Sigmoid colon (tissue), 6 donors: ENCODE measurements at regions not wholly inside any gene's neighbourhood (a gene's known extent, or its start where the extent isn't known, plus 50 kb on each side); places are given as distances from the start of the nearest gene placed in this dataset.

Experiments
- DNase-seq: peaks from one replicate; pipeline ENCODE4 v3.0.0-alpha.2; 2019
- H3K27ac ChIP-seq, 4 donors: fragments of 200-600 bp; sonication (generic); one replicate each; pipeline ENCODE4 v1.5.1; 2016 to 2019; ENCODE audit warnings: mild to moderate bottlenecking in 1 of 4
- H3K27me3 ChIP-seq, 3 donors: fragments of 200-600 bp; sonication (generic); one replicate each; pipeline ENCODE4 v1.5.1; 2019; ENCODE audit warnings: mild to moderate bottlenecking in 1 of 3
- H3K36me3 ChIP-seq, 4 donors: fragments of 200-600 bp; sonication (generic); one replicate each; pipeline ENCODE4 v1.5.1; 2016 to 2019
- H3K4me1 ChIP-seq, 4 donors: fragments of 200-600 bp; sonication (generic); one replicate each; pipeline ENCODE4 v1.5.1; 2017 to 2019
- H3K4me3 ChIP-seq, 4 donors: fragments of 200-600 bp; sonication (generic); one replicate each; pipeline ENCODE4 v1.5.1; 2017 to 2019; ENCODE audit warnings: mild to moderate bottlenecking in 2 of 4, moderate library complexity in 1 of 4
- H3K9me3 ChIP-seq, 4 donors: fragments of 200-600 bp in 3 of 4; sonication (generic) in 3 of 4; one replicate each; pipeline versions ENCODE4 v1.5.1 to v1.6.1; 2013 to 2019
- EP300 ChIP-seq, 4 donors: sonication (generic); formaldehyde crosslinking; IDR thresholded peaks; one replicate each; pipeline ENCODE4 v1.6.1; 2017; ENCODE audit warnings: antibody characterized with exemption in 4 of 4
- POLR2A ChIP-seq, 2 donors: fragments of 450-650 bp; IDR thresholded peaks; one replicate each; pipeline ENCODE4 v1.6.1; 2016; ENCODE audit warnings: antibody characterized with exemption in 2 of 2, mild to moderate bottlenecking in 2 of 2, moderate library complexity in 2 of 2
- POLR2AphosphoS5 ChIP-seq, 4 donors: sonication (generic); formaldehyde crosslinking; IDR thresholded peaks; one replicate each; pipeline ENCODE4 v1.6.1; 2017; ENCODE audit warnings: antibody characterized with exemption in 4 of 4
- WGBS, 2 donors: extraction: QIAGEN DNeasy Blood & Tissue Kit; methylation state at CpG; one replicate each; pipeline ENCODE4 v1.1.7; 2013; 5-methylcytosine and 5-hydroxymethylcytosine counted together
- intact Hi-C: fragments of 100-400 bp; cut with DNase I; formaldehyde crosslinking; loops from one replicate; pipeline ENCODE4 v1.15.1; 2023
- TF ChIP-seq, protein P1 (sequence below), 4 experiments: fragments of 450-650 bp in 3 of 4; fragments of 200-600 bp in 1 of 4; IDR thresholded peaks; one replicate each; pipeline ENCODE4 v1.5.1; 2016 to 2019; ENCODE audit warnings: antibody characterized with exemption in 4 of 4, mild to moderate bottlenecking in 3 of 4, moderate library complexity in 2 of 4
- donor health status: healthy with polysubstance abuse.
- donor health status: healthy.

DNA sequence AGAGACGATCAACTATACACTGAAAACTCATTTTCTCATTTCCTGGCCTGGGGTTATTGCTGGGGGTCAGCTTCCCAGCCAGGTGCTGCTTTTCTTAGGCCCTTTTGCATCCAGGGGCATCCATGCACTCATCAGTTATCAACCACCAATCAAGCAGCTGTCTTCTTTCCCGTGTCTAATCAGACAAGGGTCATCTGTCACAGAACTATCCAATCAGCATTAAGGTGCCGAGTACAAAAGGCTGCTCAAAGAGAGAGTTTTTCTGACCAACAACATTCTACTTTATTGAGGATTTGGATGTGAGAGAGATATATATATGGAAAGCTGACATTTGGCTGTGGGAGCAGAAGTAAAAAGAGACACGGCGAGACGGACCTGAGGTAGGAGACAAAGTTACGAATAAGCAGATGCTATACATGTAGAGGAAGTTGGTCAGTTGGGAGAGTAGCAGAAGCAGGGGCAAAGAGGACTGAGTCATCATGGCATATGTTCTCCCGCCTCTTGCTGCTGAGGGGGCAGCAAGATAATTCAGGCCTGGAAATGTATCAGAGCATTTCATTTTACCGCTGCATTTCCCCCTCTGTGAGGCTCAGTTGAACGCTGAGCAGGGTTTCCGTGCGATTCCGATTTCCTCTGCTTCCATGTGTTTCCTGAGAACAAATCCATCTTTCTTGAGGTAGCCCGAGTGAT, 129.3 kb downstream of the NUP35 start:
- no peaks in the 10 kb centered on the region for H3K9me3 ChIP-seq
- H3K36me3 ChIP-seq = no peaks in the 10 kb centered on the region
- no peaks in the 10 kb centered on the region for H3K4me1 ChIP-seq
- H3K4me3 ChIP-seq = no peak overlapping the region
- no peak for DNase-seq
- no peak overlapping the region for H3K27ac ChIP-seq
- TF ChIP-seq POLR2AphosphoS5 (IDR thresholded peaks at IDR 0.05) (no peak), EP300 (IDR thresholded peaks at IDR 0.05) (no peak), POLR2A (IDR thresholded peaks at IDR 0.05) (no peak)
- TF ChIP-seq, protein P1, sequence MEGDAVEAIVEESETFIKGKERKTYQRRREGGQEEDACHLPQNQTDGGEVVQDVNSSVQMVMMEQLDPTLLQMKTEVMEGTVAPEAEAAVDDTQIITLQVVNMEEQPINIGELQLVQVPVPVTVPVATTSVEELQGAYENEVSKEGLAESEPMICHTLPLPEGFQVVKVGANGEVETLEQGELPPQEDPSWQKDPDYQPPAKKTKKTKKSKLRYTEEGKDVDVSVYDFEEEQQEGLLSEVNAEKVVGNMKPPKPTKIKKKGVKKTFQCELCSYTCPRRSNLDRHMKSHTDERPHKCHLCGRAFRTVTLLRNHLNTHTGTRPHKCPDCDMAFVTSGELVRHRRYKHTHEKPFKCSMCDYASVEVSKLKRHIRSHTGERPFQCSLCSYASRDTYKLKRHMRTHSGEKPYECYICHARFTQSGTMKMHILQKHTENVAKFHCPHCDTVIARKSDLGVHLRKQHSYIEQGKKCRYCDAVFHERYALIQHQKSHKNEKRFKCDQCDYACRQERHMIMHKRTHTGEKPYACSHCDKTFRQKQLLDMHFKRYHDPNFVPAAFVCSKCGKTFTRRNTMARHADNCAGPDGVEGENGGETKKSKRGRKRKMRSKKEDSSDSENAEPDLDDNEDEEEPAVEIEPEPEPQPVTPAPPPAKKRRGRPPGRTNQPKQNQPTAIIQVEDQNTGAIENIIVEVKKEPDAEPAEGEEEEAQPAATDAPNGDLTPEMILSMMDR (IDR thresholded peaks at IDR 0.05) = no peak
- WGBS, 2 donors = 90 to 92% methylated on average over 14 of the region's 14 CpGs
- intact Hi-C loops = no loop called here
- no peaks in the 10 kb centered on the region for H3K27me3 ChIP-seq

- Histone ChIP-seq H3K27me3 (no peaks in the 10 kb centered on the region), H3K4me1 (no peaks in the 10 kb centered on the region), H3K9me3 (no peaks in the 10 kb centered on the region), H3K27ac (no peak overlapping the region), H3K36me3 (no peaks in the 10 kb centered on the region), H3K4me3 (no peak overlapping the region)
- TF ChIP-seq POLR2A (IDR thresholded peaks at IDR 0.05) (no peak), POLR2AphosphoS5 (IDR thresholded peaks at IDR 0.05) (no peak), EP300 (IDR thresholded peaks at IDR 0.05) (no peak)
- TF ChIP-seq, protein P1 (IDR thresholded peaks at IDR 0.05) = no peak
- WGBS, 2 donors = 89 to 91% methylated on average over 2 of the region's 2 CpGs
- intact Hi-C loops = no loop called here
- DNase-seq = no peak
Measured at GRCh38 chr2:183255411-183255810, 131.2 kb downstream of the NUP35 start.

DNA sequence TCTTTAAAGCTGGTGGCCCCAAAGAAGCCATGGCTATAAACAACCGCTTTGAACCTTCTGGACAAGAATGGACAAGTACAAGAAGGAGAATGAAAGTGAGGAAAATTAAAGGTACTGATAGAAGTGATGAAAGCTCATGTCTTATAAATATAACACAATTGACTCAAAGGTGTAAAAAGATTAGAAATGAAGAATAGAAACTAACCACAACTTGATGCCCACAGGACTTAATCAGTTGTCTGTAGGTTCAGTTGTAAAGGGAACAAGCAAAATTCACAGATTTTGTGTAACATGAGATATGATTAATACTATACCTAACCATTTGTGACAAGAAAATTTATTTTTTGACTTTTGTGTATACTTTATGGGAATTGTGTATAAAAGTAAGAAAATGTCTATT, 135.7 kb downstream of the NUP35 start:
- no peaks in the 10 kb centered on the region for H3K27me3 ChIP-seq
- no peak overlapping the region for H3K27ac ChIP-seq
- H3K4me1 ChIP-seq = no peaks in the 10 kb centered on the region
- WGBS, 2 donors = 94 to 97% methylated on average over 1 of the region's 1 CpG
- no peak for TF ChIP-seq POLR2AphosphoS5 (IDR thresholded peaks at IDR 0.05)
- DNase-seq = no peak
- intact Hi-C loops = no loop called here
- H3K4me3 ChIP-seq = no peak overlapping the region
- H3K36me3 ChIP-seq = no peaks in the 10 kb centered on the region
- H3K9me3 ChIP-seq = no peaks in the 10 kb centered on the region

GRCh38 chr2:183260527-183260926, 136.3 kb downstream of the NUP35 start:
- intact Hi-C loops = no loop called here

DNA sequence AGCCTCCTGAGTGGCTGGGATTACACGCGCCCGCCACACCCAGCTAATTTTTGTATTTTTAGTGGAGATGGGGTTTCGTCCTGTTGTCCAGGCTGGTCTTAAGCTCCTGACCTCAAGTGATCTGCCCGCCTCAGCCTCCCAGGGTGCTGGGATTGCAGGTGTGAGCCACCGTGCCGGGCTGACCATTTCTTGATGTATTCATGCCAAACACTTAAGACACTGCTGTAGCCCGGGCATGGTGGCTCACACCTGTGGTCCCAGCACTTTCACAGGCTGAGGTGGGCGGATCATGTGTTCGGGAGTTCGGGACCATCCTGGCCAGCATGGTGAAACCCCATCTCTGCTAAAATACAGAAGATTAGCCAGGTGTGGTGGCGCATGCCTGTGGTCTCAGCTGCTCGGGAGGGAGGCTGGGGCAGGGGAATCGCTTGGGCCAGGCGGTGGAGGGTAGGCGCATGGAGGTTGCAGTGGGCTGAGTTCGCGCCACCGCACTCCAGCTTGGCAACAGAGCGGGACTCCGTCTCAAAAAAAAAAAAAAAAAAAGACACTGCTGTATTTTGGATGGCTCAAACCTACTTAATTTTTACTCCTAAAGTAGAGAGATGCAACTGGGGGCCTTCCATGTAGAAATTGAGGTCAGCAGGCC, 140.8 kb downstream of the NUP35 start:
- TF ChIP-seq, protein P1 (IDR thresholded peaks at IDR 0.05) = no peak
- no peak for TF ChIP-seq POLR2A (IDR thresholded peaks at IDR 0.05)
- TF ChIP-seq POLR2AphosphoS5 (IDR thresholded peaks at IDR 0.05) = no peak
- no peak for TF ChIP-seq EP300 (IDR thresholded peaks at IDR 0.05)
- peaks cover 0 to 3% (median 0%) of the 10 kb centered on the region in 4 donors for H3K9me3 ChIP-seq
- no peak overlapping the region for H3K4me3 ChIP-seq
- no peaks in the 10 kb centered on the region for H3K4me1 ChIP-seq
- H3K27ac ChIP-seq = no peak overlapping the region
- no peak for DNase-seq
- WGBS, 2 donors = 95 to 96% methylated on average over 21 of the region's 21 CpGs
- no peaks in the 10 kb centered on the region for H3K27me3 ChIP-seq
- no peaks in the 10 kb centered on the region for H3K36me3 ChIP-seq
- intact Hi-C loops = no loop called here

More at GRCh38 chr2:183260527-183260926, 136.3 kb downstream of the NUP35 start:
- no peak for DNase-seq
- H3K27me3 ChIP-seq = no peaks in the 10 kb centered on the region
- no peak overlapping the region for H3K4me3 ChIP-seq
- 97% methylated on average over 29 of the region's 29 CpGs for WGBS, 2 donors
- no peak overlapping the region for H3K27ac ChIP-seq
- H3K4me1 ChIP-seq = no peaks in the 10 kb centered on the region
- H3K9me3 ChIP-seq = no peaks in the 10 kb centered on the region
- H3K36me3 ChIP-seq = no peaks in the 10 kb centered on the region
- TF ChIP-seq POLR2A (IDR thresholded peaks at IDR 0.05) (no peak), EP300 (IDR thresholded peaks at IDR 0.05) (no peak), POLR2AphosphoS5 (IDR thresholded peaks at IDR 0.05) (no peak)
- TF ChIP-seq, protein P1 (IDR thresholded peaks at IDR 0.05) = no peak
